OCI-M2 (cell line): ENCODE measurements at regions not wholly inside any gene's neighbourhood (a gene's known extent, or its start where the extent isn't known, plus 50 kb on each side); places are given as distances from the start of the nearest gene placed in this dataset.

ENCODE experiments used
- DNase-seq: peaks from one replicate; lab custom pipeline; 2025; ENCODE audit not compliant: unreplicated experiment; lab: John Stamatoyannopoulos, UW

DNA sequence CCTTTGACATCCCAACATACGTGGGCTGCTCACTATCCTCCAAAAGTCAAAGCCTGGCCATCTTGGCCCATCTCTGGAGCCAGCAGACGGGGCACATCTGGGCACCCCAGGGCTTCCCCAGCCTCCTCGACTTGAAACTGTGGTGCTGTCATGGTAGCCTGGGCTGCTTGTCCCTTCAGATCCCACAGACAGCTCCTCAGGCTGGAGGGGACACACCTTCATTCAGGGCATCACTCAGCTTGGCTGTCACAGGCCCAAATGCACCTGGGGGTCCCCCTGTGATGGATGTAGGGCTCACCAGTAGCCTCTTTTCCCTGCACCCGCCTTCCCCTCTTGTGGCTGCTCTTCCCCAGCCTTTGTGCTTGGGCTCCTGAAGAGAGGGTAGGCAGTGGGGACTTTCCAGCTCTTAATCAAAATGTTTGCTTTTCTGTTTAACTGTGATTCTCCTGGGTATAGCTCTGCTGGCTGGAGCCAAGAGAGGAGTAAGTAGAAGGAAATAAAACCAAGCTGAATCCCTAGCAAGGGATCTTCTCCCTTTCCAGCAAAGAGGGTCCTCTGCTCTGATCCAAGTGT is 92.3 kb downstream of the GYPC start:
- DNase-seq = no peak

DNA sequence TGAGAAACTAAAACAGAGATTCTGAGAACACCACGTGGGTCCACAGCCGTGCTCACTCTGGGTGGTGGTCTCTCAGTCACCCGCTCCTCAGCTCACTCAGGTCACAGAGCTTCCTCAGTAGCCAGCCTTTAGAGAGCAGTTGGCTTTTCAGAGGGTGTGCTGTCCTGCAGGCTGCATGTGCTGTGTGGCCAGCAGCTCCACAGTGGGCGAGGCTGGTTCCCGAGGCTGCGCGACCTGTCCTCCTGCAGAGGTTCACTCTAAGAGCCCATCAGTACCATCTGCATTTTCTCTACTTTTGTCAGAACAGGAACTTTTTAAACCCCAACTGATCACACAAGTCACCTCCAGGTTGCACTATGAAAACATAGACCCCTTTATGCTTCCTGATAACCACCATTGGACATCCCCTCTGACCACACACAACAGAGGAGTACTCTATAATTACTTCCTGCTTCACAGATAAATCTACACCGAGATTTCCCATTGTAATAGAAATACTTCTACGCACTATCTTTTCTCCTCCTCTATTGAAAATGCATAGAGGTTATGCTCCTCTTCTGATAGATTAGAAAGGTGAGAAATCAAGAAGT is 93.1 kb downstream of the GYPC start:
- DNase-seq = no peak

DNA sequence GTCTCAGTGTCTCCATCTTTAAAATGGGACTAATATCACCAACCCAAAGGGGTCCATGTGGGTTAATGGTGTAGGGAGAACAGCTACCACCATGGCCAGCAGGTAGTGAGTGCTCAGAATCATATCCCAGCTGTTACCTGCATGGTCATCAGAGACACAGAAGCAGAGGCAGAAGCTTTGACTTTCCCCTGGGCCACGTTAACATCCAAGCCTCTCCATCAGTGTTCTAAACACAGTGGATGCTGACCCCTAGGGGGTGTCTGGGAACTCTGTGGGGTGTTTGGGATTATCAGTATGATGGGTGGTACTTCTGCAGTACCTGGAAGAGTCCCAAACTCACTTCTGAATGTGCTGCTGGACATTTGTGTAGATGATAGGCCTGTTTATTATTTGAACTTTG is 93.6 kb downstream of the GYPC start:
- no peak for DNase-seq

DNA sequence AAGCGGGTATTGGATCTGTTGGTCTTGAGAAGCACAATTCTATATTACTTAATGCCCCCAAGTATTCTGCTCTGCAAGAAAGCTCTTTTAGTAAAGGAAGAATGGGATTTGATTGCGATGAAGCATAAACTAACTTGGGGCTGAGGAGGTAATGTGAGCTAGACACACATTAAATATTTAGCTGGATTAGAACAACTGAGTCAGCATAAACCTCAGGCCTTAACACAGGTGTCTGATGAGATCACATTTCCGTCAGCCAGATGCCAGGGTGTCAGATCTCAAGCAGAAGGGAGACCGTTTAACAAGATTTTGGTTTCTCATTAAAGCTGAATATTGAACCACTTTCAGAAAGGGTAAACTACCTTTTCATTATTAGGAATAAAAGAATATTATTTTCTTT is 94.5 kb downstream of the GYPC start:
- no peak for DNase-seq

DNA sequence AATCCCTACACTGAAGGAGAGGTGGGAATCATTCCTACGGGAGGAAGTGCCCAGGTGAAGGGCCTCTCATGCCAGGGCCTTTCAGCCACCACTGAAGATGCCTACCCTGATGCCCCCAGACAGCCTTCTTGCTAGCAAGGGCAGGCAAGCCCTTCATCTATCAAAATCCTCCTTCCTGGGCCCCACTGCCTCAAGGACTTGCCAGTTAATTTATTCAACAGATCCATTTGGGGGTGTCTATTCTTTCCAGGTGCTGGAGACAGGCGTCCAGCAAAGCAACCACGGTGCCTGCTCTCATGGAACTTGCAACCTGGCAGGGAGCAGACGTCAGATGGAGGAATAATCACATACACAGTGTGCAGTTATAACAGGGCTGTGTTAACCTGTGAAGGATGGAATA is 95.5 kb downstream of the GYPC start:
- no peak for DNase-seq

DNA sequence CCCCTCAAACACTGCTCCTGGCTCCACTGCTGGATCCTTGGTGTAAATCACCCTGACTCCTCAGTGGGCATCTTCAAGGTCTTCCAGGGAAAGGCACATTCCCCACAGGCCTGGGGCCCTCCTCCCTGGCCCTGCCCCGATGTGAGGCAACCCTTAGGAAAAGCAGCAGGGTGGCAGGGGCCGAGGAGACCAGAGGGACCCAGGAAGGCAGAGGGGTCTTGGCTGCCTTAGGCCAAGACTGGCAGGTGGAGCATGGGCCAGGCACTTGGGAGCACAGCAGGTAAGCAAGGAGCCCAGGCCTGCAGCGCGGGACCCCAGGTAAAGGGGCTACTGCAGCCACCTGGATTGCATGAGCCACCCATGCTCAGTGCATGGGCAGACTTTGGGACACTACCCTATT is 96.9 kb downstream of the GYPC start:
- DNase-seq = no peak

DNA sequence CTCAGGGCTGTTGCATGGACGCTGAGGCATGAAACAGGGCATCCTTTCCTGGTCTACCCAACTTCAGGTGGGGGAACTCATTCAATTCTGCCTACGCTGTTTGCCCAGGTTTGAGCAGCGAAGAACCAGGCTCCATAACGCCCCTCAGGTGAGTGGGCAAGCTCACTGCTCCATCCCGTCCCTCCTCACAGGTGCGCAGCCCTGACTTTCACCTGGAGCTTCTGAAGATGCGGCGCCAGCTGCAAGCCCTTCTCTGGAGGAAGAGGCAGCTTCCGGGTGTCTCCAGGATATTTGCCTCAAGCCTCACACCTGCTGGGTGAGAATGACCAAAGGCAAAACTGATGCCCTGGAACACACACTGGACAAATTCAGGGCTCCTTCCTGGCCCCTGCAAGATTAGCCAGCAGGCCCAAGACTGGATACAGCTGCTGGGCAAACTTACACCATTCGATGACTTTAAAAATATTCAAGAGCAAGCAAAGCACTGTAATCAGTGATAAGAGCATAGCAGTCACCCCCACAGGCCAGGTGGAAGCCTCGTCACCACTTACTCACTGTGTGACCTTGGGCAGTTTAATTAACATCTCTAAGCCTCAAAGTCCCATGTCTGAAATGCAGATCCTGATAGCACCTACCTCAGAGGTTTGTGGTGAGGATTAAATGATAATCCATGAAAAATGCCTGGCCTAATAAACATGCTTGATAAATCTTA is 97.7 kb downstream of the GYPC start:
- DNase-seq = no peak

DNA sequence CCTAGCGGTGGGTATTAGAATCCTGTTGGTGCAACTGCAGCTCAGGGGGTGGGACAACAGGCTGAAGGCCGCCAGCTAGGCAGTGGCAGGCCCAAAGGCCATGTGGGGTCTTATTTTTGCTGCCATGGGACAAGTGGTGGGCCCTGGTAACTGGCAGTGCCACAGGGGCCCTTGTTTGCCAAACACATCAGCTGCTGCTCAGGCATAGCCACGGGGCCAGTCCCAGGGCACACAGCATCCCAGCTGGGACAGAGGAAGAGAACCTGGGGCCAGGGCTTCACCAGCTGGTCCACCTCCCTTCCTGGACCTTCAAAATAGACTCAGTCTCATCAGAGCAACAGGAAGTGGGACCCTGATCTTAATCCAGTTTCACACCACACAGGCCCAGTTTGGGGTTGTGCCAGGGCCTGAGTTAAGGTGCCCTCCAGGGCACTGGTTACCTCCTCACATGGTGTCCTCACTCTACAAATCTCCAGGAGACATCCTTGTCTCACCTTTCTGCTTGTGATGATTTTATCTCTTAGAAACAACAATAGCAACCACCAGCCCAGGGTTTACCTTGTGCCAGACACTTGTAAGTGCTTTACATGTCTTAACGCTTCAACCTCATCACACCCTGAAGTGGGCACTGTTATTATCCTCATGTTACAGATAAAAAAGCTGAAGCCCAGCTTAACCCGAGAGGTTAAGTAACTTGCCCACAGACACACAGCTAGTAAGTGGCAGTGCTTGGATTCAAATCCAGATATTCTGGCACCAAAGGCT is 98.5 kb downstream of the GYPC start:
- no peak for DNase-seq

DNA sequence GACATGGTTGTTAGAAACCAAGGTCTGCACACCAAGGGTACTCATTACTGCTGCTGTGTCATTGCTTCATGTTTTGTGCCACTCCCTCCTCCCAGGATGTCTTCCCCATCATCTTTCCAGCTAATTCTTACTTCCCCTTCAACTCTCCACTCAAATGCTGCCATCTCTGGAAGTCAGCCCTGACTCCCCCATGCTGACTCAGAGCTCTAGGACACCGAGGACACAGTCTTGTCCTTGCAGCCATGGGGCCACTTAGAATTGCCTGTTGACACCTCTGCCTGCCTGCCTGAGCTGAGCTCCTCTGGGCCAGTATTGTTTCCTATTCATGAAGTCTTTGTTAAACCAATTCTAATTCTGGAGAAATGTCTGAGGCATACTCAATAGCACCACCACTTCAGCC is 100.2 kb downstream of the GYPC start:
- DNase-seq = no peak

DNA sequence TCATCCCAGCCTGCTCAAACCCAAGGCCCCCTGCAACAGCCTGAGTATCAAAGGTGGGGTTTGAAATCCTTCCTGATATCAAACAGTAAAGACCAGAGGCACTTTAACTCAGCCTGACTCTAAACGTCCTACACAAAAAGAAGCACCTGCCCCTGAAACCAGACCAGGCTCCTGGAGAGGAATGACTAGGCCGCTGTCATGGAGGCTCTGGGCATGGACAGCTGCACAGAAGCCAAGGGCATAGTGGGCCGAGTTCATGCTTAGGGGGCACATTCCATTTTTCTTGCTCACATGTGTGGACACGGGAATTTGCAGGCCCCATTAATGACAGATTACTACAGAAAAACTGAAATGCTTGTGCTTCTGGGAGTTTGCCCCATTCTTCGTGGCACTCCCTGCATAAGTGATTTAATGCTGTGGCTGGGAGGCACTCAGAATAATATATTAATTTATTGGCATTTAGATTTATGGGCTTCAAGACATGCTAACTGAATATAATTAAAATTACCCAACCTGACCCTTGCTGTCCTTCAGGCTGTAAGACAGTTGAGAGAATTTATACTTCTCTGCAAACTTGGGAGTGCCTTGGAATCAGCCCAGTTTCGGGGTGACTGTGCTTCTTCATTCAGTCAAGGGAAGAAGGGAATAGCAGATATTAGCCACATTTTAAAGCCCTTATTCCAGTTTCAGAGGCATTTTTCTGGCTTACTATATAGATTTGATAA is 105.5 kb downstream of the GYPC start:
- DNase-seq = no peak

DNA sequence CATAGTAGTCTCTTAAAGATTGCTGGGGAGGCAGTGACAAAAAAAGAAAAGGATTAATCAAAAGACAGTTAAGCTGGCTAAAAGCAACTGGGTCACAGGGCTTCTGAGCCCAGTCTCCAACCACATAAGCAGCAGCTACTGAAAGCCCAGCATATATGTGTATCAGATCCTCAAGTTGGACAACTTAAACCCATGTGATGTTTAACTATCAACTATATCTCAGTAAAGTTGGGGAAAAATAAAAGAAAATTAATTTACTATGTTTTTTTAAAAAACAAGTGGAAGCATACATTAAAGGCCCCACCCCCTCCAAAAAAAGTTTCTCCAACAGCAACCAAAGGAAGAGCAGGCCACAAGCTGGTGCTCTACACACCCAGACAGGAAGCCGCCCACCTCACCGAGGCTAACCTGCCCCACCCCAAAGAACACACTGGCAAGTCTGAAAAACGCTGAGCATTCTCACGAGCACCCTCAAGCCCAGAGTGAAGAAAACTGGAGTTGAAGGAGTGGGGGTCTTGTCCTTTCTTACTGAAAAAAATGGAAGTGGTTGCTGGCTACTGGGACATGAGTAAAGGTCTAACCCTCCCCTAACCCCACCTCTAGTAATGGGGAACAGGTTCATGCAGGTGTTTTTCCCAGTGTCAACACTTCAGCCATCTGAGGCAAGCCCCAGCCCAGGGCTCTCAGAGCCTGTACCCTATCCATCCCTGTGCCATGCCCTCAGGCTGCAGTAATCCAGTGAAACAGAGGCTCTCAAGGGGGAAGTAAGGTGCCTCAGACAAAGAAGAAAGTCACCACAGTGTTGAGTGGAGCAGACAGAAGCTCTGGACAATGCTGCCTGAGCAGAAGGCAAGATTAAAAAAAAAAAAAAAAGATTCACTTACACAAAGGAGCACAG is 106.3 kb downstream of the GYPC start:
- no peak for DNase-seq

DNA sequence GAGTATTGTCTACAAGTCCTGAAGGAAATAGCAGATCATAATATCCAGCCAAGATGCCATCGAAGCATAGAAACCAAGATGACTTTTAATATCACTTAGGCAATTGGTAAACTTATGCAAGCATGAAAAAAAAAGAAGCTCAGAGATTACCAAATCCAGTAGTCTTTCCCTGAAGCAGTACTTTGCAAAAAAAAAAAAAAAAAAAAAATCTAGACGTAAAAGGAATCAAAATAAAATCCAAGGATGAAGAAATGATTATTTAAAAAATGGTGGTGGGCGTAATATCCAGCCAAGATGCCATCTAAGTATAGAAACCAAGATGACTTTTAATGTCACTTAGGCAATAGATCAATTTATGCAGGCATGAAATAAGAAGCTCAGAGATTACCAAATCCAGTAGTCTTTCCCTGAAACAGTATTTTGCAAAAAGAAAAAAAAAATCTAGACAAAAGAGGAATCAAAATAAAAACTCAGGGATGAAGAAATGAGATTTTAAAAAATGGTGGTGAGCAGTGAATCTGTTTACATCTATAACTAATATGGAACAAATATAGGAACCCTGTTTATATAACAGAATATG is 108.8 kb downstream of the GYPC start:
- DNase-seq = no peak

DNA sequence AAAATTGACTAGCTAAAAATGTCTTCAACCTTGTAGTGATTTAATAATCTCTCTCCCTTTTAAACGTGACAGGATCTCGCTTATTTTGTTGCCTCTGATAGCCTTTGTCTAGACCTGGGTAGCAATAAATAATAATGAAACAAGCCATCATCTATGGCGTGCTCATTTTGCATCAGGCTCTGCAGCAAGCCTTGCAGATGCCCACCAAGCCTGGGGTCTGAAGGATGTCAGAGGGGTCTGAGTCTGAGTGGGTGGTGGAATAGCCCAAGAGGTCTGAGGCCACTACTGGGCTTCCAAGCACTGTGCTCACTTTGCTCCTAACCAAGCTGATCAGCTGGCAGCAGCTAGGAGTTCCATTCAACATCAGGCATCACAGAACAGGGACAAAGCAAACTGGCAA is 109.4 kb downstream of the GYPC start:
- no peak for DNase-seq

DNA sequence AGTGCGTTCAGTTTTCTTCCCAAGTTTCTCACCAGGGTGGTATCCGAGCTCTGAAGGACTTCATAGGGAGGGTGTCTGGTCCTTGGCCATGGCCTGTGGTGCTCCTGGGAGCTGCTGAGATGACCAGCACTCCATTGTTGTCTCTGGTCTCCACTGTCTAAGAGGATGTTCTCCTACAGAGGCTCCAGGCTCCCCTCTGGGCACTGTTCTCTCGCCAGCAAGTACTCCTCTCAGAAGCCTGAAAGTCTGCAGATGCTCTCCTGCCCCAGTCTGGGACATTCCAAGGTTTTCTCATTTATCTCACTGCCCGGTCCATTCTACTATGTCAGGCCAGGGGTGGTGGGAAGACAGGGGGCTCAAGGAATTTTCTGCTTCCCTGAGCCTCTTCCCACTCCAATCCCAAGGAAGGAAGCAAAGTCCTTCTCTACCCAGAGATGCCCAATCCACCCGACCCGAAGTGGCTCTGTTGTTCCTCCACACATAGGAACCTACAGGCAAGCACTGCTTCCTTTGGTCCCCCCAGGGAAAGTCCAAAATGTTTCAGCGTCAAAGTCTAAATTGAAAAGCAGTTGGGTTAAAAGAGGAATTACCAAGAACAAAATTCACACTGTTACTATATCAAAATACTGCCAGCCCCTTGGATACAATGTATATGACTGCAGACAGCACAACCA is 110.5 kb downstream of the GYPC start:
- no peak for DNase-seq

DNA sequence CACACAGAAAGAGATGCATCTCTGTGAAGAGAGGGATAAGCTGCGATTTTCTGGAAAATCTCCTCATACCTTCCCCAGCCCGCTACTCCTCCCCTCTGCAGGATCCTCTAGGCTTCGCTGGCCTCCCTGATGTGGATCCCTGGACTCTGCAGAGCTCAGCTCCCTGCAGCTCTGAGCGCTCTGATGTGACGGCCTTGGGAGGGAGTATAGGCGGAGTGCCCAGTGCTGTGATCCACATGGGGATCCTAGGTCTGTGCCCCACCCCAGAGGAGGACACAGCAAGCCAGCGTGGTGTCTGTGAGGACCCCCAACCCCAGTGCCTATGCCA is 111.0 kb downstream of the GYPC start:
- no peak for DNase-seq

DNA sequence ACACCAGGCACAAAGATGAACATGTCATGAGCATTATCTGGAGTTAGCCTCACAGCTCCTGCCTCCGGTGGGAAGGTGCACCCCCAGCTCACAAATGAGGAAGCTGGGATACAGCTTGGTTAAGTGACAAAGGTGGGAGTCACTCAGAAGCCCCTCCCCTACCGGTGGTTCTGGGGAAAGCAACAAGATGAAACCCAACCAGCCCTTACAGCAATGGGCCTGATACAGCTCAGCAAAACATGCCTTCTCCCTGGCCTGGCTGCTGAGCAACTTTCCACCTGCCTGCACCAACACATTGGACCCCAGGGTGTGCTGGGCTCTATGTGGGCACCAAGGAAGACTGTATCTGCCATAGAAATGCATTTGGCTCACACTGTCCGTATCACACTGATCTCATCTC is 113.2 kb downstream of the GYPC start:
- DNase-seq = no peak

DNA sequence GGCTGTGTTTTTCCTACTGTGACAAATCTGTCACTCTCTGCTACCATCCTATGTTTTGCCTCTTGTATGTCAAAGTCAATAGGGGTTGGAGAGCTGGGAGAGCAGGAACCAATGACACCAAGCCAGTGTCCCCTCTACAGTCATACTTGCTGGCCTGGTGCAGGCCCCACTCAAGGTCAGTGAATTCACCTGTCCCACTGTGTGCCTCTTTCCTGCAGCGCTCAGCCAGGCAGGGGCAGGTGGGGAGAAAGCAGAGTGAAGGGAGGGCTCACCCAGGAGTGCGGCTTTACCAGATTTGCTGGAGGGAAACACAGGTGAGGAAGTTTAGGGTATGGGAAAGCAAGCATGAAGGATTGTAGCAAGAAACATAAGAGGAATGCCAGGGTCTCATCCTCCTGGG is 114.5 kb downstream of the GYPC start:
- no peak for DNase-seq

DNA sequence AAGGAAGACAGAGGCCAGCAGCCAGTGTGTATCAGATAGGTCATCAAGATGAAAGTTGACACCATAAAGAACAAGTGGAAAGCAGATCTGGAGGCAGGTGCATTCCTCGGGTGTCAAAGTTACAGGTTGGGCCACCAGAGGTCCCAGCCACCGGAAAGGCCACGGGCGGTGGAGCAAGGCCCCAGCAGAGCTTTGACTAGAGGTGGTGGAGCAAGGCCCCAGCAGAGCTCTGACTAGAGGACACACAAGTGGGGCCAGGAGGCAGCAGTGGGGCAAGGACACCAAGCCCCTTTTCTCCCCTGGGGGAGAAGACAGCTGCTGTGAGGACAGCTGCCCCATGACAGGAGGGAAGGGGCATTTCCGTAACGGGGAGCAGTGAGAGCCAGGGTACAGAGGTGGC is 115.1 kb downstream of the GYPC start:
- no peak for DNase-seq

DNA sequence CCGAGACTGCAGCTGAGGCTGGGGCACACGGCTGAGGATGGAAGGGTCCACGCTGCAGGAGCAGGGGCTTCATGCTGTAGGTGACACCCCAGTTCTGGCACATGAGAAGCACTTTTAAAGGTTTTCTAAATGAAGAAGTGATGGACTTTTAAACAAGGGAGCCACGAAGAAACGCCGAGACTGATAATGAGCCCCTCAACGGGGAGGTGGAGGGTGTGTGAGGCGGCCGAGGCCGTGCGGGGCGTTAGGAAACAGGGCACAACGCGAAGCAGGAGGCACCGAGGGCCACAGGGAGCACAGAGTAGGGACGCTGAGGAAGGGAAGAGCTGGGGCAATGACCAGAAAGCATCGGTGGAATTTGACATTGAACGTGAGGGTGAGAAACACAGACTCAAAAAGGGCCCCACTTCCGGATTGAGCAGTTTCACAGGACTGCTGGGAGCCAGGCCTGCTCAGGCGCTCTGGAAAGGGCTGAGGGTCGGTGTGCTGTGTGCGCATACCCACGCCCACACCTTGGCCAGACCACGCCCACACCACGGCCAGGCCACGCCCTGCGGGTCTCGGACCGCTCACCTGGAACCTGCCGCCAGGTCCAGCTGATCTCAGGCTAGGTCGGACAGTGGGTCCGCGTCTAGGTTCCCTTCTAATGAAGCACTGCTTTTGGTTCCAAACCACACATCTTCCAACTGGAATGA is 115.7 kb downstream of the GYPC start:
- DNase-seq = no peak
